HG02798 (cell line): ENCODE measurements at regions not wholly inside any gene's neighbourhood (a gene's known extent, or its start where the extent isn't known, plus 50 kb on each side); places are given as distances from the start of the nearest gene placed in this dataset.
"Not testable (repeated sequence)": the region's sequence is repeated elsewhere in the genome, so short reads cannot be mapped to it uniquely, and the experiment has no call there.

Experiments used
- ATAC-seq: cut with Tn5 transposase; IDR thresholded peaks from one replicate; pipeline ENCODE4 v1.9.1; 2021; ENCODE audit warnings: mild to moderate bottlenecking; ENCODE audit not compliant: unreplicated experiment, poor library complexity

DNA sequence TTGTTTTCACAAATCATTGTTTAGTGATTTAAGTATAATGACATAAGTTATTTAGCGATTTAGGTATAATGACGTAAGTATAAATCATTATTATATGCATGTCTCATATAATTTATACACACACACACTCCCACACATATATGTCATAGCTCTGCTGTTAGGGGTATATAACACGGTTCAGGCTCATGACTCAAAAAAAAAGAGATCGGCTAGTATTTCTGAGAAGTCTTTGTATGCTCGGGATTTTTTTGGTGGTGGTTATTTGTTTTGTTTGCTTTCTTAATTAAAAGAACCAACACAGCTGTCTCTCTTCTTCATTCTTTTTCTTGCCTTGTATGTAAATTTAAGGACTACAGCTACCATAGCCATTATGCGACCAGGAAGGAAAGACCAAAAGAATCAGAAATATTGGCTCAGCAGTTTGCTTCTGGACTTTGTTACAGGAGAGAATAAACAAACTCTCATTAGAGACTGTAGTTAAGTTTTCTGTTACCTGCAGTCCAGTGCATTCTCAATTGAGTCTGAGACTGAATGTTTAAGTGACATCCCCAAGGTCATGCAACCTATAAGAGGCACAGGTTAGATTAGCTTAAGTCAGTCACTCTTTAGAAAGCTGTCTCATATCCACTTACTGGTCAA lies 83.2 kb upstream of the NREP start:
- ATAC-seq = no peak

GRCh38 chr5:111839438-111839837 lies 82.4 kb upstream of the NREP start:
- no peak for ATAC-seq

DNA sequence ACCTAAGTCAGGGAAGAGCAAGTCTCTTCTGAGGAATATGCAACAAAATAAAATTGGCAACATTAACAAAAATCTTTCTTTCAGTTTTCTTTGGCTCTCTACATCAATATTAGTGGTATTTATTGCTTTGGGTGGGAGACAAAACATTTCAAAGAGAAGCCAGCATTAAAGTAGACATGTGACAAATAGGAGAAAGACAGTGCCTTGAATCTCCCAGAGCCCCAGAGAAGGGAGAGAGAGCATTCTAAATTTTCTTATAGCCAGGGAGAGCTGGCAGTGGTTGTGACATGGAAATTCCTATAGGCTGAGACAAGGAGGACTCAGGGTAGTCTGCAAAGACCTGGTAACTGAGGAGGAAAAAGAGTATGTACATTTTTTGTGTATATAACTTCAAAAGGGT lies 79.4 kb upstream of the NREP start:
- no peak for ATAC-seq

- no peak for ATAC-seq
Measured at GRCh38 chr5:111834926-111835599, 78.1 kb upstream of the NREP start.

GRCh38 chr5:111830333-111830732 lies 73.3 kb upstream of the NREP start:
- ATAC-seq = no peak

GRCh38 chr5:111829701-111830100 lies 72.7 kb upstream of the NREP start:
- ATAC-seq = no peak

DNA sequence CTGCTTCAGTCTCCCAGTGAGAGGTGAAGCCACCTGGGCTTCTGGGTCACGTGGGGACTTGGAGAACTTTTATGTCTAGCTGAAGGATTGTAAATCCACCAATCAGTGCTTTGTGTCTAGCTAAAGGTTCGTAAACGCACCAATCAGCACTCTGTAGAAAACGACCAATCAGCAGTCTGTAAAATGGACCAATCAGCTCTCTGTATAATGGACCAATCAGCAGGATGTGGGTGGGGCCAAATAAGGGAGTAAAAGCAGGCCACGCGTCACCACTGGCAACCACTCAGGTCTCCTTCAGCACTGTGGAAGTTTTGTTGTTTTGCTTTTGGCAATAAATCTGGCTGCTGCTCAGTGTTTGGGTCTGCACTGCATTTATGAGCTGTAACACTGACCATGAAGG lies 69.1 kb upstream of the NREP start:
- no peak for ATAC-seq

DNA sequence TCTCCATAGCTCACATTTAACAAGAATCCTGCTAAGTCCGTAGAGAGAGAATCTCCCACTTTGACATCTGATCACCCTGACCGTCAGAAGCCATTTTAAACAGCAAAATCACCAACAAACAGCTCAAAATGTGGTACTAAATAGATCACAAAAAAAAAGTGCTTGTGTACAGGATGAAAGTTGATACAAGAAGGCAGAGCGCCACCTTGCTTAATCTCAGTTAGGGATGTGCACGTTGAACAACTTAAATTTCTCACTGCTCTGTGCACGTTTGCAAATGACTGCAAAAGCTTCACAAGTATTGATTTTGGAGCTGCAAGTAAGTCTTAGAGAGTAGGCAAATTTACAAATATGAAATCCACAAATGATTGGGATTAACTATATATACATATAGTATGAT lies 63.1 kb upstream of the NREP start:
- ATAC-seq = no peak

DNA sequence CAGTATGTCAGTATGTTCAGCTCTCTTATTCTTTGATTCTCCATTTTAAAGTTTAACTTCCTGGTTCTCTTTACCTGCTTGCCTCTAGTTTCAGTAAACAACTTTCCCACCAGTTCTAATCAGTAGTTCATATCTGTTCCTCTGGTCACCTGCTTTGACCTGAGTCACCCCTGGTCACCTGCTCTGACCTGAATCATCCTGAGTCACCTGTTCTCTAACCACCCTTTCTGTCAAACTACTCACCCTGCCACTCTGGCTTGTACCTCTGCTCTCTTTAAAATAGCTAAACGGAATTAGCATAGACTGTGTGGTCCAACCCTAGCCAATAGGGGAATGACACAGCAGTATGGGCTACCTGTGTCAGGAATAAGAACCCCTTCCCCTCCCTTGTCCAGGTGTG lies 62.0 kb upstream of the NREP start:
- not testable (repeated sequence) for ATAC-seq

DNA sequence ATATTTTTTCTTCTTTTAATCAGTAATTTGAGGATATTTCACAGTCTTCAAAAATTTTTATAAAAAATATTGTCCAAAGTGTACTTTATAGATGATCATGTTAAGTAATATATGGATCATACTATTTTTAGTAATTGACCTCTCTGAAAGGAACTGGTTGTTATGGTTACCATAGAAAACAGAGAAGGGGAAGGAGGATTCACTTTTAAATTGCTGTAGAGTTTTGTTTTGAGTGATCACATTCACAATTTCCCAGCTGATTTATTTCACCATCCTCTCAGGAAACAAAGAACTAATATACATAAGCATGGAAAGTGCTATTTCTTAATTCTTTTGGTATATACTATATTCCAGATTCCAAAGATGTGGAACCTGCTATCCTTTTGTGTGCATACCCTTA lies 56.5 kb upstream of the NREP start:
- no peak for ATAC-seq

- no peak for ATAC-seq
Measured at GRCh38 chr5:111810112-111810511, 53.1 kb upstream of the NREP start.
